ENCODE measurements at regions not wholly inside any gene's neighbourhood (a gene's known extent, or its start where the extent isn't known, plus 50 kb on each side); places are given as distances from the start of the nearest gene placed in this dataset.

- Histone ChIP-seq H4K20me1 (replicated peaks; ENCODE audit: control insufficient read depth, extremely low read depth, insufficient read depth, low read length) (no peaks in the 10 kb centered on the region), H3K27ac (ENCODE audit: insufficient read depth, low read depth, low read length) (no peak overlapping the region), H3K9me1 (replicated peaks; ENCODE audit: control insufficient read depth, extremely low read depth, insufficient read depth, low read length) (no peaks in the 10 kb centered on the region), H3K27me3 (ENCODE audit: control insufficient read depth in 2 of 2, insufficient read depth in 2 of 2, low read length in 2 of 2) (no peaks in the 10 kb centered on the region), H3K79me2 (ENCODE audit: control insufficient read depth, insufficient read depth, low read length) (no peaks in the 10 kb centered on the region), H3K9me3 (replicated peaks; ENCODE audit: control insufficient read depth, insufficient read depth, low read length) (no peaks in the 10 kb centered on the region), H3K9ac (replicated peaks; ENCODE audit: extremely low read depth, insufficient read depth, low read length) (no peak overlapping the region), H2AFZ (ENCODE audit: low read depth, low read length) (no peak overlapping the region), H3K4me1 (ENCODE audit: control insufficient read depth, extremely low read depth, insufficient read depth, low read length) (no peaks in the 10 kb centered on the region), H3K36me3 (ENCODE audit: control insufficient read depth in 2 of 2, extremely low read depth in 1 of 2, insufficient read depth in 2 of 2, low read length in 2 of 2) (no peaks in the 10 kb centered on the region), H3K4me3 (replicated peaks in 1 of 3; ENCODE audit: insufficient read depth in 1 of 3, low read depth in 1 of 3, low read length in 3 of 3) (no peak overlapping the region), H3K4me2 (ENCODE audit: insufficient read depth, low read length) (no peak overlapping the region)
- BruUV-seq (replicated peaks), result no TSS peak
- no peak for DNase-seq (ENCODE audit: low read depth, low spot score)
- dilution Hi-C loops (cut with MboI; ENCODE audit: extremely low pct_ligation_motif_present, low sequenced_read_pairs), result no loop called here
- FAIRE-seq, result no peak
- intact Hi-C loops (cut with micrococcal nuclease), result loop anchor here (5.0 kb wide), 2 partner anchors 806 to 1024 kb away; no protein-coding TSS in a partner anchor
- ChIA-PET POLR2A (no interaction called here), CTCF (interaction anchor here (0.9 to 1.0 kb wide), 2 partner anchors 8 to 10 kb away, joined by 4 read pairs; no protein-coding TSS in a partner anchor)
- TF ChIP-seq MYC (IDR thresholded peaks at IDR 0.05; ENCODE audit: low read depth, low read length) (no peak), CTCF (IDR thresholded peaks at IDR 0.05; ENCODE audit: extremely low read depth in 1 of 2, insufficient read depth in 1 of 2, low read depth in 1 of 2, low read length in 2 of 2) (no peak), POLR2AphosphoS5 (IDR thresholded peaks at IDR 0.05; ENCODE audit: insufficient read depth, low read depth, low read length) (no peak), GATA2 (IDR thresholded peaks at IDR 0.05; ENCODE audit: insufficient read depth, insufficient read length, low read depth, low read length) (no peak), MAX (IDR thresholded peaks at IDR 0.05; ENCODE audit: insufficient read depth, insufficient read length) (no peak), EZH2 (IDR thresholded peaks at IDR 0.05; ENCODE audit: borderline replicate concordance, low read depth, low read length, severe bottlenecking) (no peak), JUN (IDR thresholded peaks at IDR 0.05; ENCODE audit: borderline replicate concordance, insufficient read depth, insufficient read length, low read depth) (no peak), FOS (IDR thresholded peaks at IDR 0.05; ENCODE audit: borderline replicate concordance, insufficient read depth, low read length) (no peak), POLR2A (IDR thresholded peaks at IDR 0.05; ENCODE audit: low read depth, low read length) (no peak)
Observed at GRCh38 chr13:63128716-63129115, 1713.1 kb upstream of the PCDH20 start.

Data from endothelial cell of umbilical vein (primary cell).